ENCODE measurements at regions not wholly inside any gene's neighbourhood (a gene's known extent, or its start where the extent isn't known, plus 50 kb on each side); places are given as distances from the start of the nearest gene placed in this dataset.

DNA sequence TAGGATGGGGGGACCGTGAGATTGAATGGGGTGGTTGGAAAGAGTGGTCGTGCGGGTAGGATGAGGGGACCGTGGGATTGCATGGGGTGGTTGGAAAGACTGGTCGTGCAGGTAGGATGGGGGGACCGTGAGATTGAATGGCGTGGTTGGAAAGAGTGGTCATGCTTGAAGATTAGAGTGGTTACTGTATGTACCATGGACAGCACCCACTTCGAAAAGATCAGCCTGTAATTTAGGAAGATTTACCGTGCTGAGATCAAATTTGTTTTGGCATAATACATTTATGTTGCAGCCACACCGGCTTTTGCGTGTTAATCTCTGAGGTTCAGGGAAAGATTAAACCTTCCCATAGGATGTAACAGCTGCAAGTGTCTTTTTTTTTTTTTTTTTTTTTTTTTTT is 495.2 kb upstream of the ADARB2 start:
- CTCF ChIA-PET = no interaction called here
- POLR2A ChIA-PET = no interaction called here
- no peak for DNase-seq (ENCODE audit: extremely low spot score)

DNA sequence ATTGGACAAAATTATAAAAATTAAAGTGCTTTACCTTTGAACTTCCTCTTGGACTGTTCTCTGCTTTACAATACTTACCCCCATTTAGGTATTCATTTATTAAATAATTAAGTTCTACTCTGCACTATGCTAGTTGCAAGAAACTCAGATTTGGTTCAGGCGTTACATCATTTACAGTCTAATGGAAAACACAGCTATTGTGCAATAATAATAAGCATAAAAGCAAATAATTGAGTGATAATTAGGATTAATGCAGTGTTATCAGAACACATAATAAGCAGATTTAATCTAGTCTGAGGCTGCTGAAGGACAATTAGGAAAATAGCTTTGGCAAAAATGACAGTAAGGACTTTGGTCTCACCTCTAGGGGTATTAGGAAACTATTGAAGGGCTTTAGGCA is 493.2 kb upstream of the ADARB2 start:
- POLR2A ChIA-PET = no interaction called here
- TF ChIP-seq TARDBP (IDR thresholded peaks at IDR 0.05) (no peak), ZNF384 (IDR thresholded peaks at IDR 0.05) (no peak), SUZ12 (IDR thresholded peaks at IDR 0.05) (no peak), SP1 (IDR thresholded peaks at IDR 0.05) (no peak), LEF1 (IDR thresholded peaks at IDR 0.05; ENCODE audit: borderline replicate concordance) (no peak), CTBP1 (IDR thresholded peaks at IDR 0.05; ENCODE audit: borderline replicate concordance) (no peak), FOXM1 (IDR thresholded peaks at IDR 0.05; ENCODE audit: borderline replicate concordance) (no peak), L3MBTL2 (conservative IDR thresholded peaks at IDR 0.05) (no peak), NFRKB (IDR thresholded peaks at IDR 0.05) (no peak), FOXK2 (IDR thresholded peaks at IDR 0.05) (no peak)
- TF ChIP-seq, protein P1, sequence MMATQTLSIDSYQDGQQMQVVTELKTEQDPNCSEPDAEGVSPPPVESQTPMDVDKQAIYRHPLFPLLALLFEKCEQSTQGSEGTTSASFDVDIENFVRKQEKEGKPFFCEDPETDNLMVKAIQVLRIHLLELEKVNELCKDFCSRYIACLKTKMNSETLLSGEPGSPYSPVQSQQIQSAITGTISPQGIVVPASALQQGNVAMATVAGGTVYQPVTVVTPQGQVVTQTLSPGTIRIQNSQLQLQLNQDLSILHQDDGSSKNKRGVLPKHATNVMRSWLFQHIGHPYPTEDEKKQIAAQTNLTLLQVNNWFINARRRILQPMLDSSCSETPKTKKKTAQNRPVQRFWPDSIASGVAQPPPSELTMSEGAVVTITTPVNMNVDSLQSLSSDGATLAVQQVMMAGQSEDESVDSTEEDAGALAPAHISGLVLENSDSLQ (IDR thresholded peaks at IDR 0.05) = no peak
- CTCF ChIA-PET = interaction anchor here (0.6 kb wide), 1 partner anchor 37 kb away, joined by 3 read pairs; no protein-coding TSS in a partner anchor
- DNase-seq (ENCODE audit: extremely low spot score) = no peak

More for the DNA sequence above, 495.2 kb upstream of the ADARB2 start:
- TF ChIP-seq ELF4 (IDR thresholded peaks at IDR 0.05) (no peak), CTBP1 (IDR thresholded peaks at IDR 0.05; ENCODE audit: borderline replicate concordance) (no peak), ARNT (IDR thresholded peaks at IDR 0.05) (no peak), HDGF (IDR thresholded peaks at IDR 0.05; ENCODE audit: borderline replicate concordance) (no peak), SUZ12 (IDR thresholded peaks at IDR 0.05) (no peak), FOXM1 (IDR thresholded peaks at IDR 0.05; ENCODE audit: borderline replicate concordance) (no peak)
- TF ChIP-seq, protein P1 (IDR thresholded peaks at IDR 0.05) = no peak

DNA sequence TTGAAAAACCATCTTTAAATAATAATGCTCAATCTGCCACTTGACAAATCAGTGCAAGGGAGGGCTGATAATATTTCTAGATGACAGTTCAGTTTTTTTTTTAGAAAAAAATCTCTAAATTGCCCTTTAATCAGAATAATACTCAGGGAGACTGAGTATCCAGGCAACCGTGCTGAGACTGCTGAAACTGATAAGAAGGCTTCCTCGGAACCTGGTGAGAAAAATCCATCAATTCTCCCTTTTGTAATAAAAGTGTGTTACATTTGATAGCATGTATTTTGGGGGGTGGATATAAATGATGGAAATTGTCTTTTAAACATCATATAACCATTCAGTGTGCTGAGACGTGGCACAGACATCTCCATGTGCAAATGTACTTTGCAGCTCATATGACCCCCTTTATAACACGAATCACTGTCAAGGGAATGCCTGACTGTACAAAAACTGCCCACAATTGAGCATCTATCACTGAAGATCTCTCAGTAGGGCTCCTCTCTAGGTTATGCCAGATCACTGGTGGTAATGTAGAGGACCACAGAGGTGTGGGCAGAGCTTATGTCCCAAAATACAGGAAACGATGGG is 491.1 kb upstream of the ADARB2 start:
- TF ChIP-seq LEF1 (IDR thresholded peaks at IDR 0.05; ENCODE audit: borderline replicate concordance) (no peak), FOXK2 (IDR thresholded peaks at IDR 0.05) (no peak), NFRKB (IDR thresholded peaks at IDR 0.05) (no peak), SP1 (IDR thresholded peaks at IDR 0.05) (no peak), ZNF384 (IDR thresholded peaks at IDR 0.05) (no peak), ELF4 (IDR thresholded peaks at IDR 0.05) (no peak), L3MBTL2 (conservative IDR thresholded peaks at IDR 0.05) (no peak), FOXA1 (IDR thresholded peaks at IDR 0.05) (no peak), ARNT (IDR thresholded peaks at IDR 0.05) (no peak), BHLHE40 (IDR thresholded peaks at IDR 0.05; ENCODE audit: borderline replicate concordance) (no peak), CTBP1 (IDR thresholded peaks at IDR 0.05; ENCODE audit: borderline replicate concordance) (no peak), SUZ12 (IDR thresholded peaks at IDR 0.05) (no peak), FOXM1 (IDR thresholded peaks at IDR 0.05; ENCODE audit: borderline replicate concordance) (no peak)
- TF ChIP-seq, protein P1 (IDR thresholded peaks at IDR 0.05) = no peak
- ChIA-PET CTCF (no interaction called here), POLR2A (no interaction called here)
- DNase-seq (ENCODE audit: extremely low spot score) = no peak

DNA sequence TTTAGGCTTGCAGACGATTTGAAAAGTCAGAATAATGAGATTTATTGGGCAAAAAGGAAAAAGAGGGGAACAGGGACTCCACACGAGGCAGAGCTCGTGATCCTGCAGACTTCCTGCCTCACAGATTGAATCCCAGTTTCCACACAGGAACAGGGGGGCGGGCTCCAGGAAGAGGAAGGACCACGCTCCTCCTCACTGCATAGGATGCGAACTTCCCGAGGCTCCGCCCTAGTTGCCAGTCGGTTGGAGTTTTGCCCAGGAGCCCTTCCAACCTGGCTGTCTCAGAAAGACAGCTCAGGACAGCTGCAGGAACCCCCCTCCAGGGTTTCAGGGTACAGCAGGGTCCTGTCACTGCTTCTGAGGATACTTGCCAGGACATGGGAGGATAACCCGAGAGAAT is 488.3 kb upstream of the ADARB2 start:
- TF ChIP-seq FOXA1 (IDR thresholded peaks at IDR 0.05) (no peak), HDGF (IDR thresholded peaks at IDR 0.05; ENCODE audit: borderline replicate concordance) (no peak), ARNT (IDR thresholded peaks at IDR 0.05) (no peak), FOXM1 (IDR thresholded peaks at IDR 0.05; ENCODE audit: borderline replicate concordance) (no peak), L3MBTL2 (conservative IDR thresholded peaks at IDR 0.05) (no peak), BHLHE40 (IDR thresholded peaks at IDR 0.05; ENCODE audit: borderline replicate concordance) (no peak), LEF1 (IDR thresholded peaks at IDR 0.05; ENCODE audit: borderline replicate concordance) (no peak), CTBP1 (IDR thresholded peaks at IDR 0.05; ENCODE audit: borderline replicate concordance) (no peak), ZNF384 (IDR thresholded peaks at IDR 0.05) (no peak), TARDBP (IDR thresholded peaks at IDR 0.05) (no peak), NFRKB (IDR thresholded peaks at IDR 0.05) (no peak), SP1 (IDR thresholded peaks at IDR 0.05) (no peak), FOXK2 (IDR thresholded peaks at IDR 0.05) (no peak), SUZ12 (IDR thresholded peaks at IDR 0.05) (no peak), ELF4 (IDR thresholded peaks at IDR 0.05) (no peak)
- TF ChIP-seq, protein P1 (IDR thresholded peaks at IDR 0.05) = no peak
- no peak for DNase-seq (ENCODE audit: extremely low spot score)
- ChIA-PET POLR2A (no interaction called here), CTCF (no interaction called here)

DNA sequence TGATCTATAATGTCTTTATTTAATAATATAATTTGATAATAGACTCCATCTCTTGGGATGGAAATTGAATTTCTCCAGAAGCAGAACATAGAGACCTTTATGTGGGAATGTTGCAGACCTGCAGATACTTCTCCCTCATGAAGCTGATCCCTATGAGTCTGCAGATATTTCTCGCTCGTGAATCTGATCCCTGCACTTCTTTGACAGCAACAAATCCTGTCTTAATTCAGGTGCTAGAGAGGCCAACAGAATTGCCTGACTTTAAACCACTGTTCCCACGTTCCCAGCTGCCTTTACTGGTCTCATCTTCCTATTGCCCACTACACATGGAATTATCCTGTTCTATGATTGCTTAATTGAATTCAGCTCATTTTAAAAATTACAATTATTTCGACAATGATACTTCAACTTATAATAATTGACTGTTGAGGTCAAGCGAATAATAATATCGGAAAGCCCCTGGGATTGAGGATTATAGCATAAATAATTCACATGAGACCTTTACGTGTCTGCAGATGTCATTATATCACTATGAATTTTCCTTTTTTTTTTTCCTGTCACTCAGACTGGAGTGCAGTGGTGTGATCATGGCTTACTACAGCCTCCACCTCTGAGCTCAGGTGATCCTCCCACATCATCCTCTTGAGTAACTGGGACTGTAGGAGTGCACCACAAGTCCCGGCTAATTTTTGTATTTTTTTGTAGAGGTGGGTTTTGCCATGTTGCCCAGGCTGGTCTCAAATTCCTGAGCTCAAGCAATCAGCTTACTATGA is 486.4 kb upstream of the ADARB2 start:
- CTCF ChIA-PET = no interaction called here
- no peak for DNase-seq (ENCODE audit: extremely low spot score)
- TF ChIP-seq FOXK2 (IDR thresholded peaks at IDR 0.05) (no peak), LEF1 (IDR thresholded peaks at IDR 0.05; ENCODE audit: borderline replicate concordance) (no peak), FOXM1 (IDR thresholded peaks at IDR 0.05; ENCODE audit: borderline replicate concordance) (no peak), FOXA1 (IDR thresholded peaks at IDR 0.05) (no peak), BHLHE40 (IDR thresholded peaks at IDR 0.05; ENCODE audit: borderline replicate concordance) (no peak), SUZ12 (IDR thresholded peaks at IDR 0.05) (no peak), ELF4 (IDR thresholded peaks at IDR 0.05) (no peak), HDGF (IDR thresholded peaks at IDR 0.05; ENCODE audit: borderline replicate concordance) (no peak), CTBP1 (IDR thresholded peaks at IDR 0.05; ENCODE audit: borderline replicate concordance) (no peak), SP1 (IDR thresholded peaks at IDR 0.05) (no peak), ZNF384 (IDR thresholded peaks at IDR 0.05) (no peak), TARDBP (IDR thresholded peaks at IDR 0.05) (no peak), L3MBTL2 (conservative IDR thresholded peaks at IDR 0.05) (no peak), ARNT (IDR thresholded peaks at IDR 0.05) (no peak), NFRKB (IDR thresholded peaks at IDR 0.05) (no peak)
- TF ChIP-seq, protein P1 (IDR thresholded peaks at IDR 0.05) = no peak
- POLR2A ChIA-PET = no interaction called here
